ENCODE measurements at regions not wholly inside any gene's neighbourhood (a gene's known extent, or its start where the extent isn't known, plus 50 kb on each side); places are given as distances from the start of the nearest gene placed in this dataset.
"Not testable (repeated sequence)": the region's sequence is repeated elsewhere in the genome, so short reads cannot be mapped to it uniquely, and the experiment has no call there.

DNA sequence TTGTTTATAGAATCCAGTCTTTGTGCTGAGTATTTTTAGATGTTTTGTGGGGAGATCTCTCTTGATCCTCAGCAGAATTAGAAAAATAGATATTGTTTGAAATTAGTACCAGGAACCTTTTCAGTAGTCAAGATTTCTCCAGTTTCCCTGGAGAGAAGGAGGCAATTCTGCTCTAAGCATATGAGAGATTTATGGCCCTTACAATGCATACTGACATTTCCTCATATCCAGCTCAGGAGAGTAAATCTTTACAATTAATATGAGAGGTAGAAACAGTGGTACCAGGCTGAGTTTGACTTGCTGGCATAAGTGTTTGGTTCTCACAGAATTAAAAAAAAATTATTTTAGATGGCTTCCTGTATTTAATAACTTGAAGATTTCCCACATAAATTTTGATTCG is 239.1 kb upstream of the SGO1 start:
- no peak for DNase-seq (ENCODE audit: low read depth in 4 of 4, low spot score in 3 of 4)

DNA sequence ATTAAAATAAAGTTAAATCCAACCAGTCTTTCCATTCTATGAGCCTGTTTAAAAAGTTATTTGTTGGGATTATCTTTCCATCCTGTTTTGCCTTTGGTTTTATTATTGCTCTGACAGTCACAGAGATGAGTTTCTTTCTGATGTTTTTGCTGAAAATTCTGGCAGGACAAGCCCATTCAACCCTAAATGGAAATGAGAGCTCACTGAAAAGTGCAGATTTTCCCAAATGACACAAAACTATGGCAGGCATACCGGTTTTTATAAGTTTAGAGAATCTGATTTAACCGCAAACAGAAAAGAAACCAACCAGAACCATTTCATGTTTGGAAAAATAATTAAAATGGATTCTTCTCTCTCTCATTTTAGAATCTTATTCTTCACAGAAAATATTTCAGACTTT is 238.1 kb upstream of the SGO1 start:
- DNase-seq (ENCODE audit: low read depth in 4 of 4, low spot score in 3 of 4) = no peak

DNA sequence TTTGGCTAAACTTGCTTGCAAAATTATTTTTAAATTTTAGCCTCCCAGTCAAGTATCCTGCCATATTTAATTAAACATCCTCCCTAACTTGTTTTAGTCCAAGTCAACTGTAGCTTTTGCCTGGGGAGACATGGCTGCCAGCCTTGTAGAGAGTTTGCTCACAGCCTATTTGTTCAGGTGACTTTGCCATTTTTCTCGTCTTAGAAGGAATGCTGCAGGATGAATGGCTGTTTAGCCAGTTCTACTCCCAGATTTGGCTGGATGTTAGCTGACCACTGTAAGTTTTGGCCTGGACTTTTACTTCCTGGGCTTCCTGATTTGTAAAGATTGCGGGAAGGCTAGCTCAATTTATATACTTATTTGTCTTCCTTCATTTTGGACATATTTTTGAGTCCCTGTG is 236.4 kb upstream of the SGO1 start:
- DNase-seq (ENCODE audit: low read depth in 4 of 4, low spot score in 3 of 4) = no peak

DNA sequence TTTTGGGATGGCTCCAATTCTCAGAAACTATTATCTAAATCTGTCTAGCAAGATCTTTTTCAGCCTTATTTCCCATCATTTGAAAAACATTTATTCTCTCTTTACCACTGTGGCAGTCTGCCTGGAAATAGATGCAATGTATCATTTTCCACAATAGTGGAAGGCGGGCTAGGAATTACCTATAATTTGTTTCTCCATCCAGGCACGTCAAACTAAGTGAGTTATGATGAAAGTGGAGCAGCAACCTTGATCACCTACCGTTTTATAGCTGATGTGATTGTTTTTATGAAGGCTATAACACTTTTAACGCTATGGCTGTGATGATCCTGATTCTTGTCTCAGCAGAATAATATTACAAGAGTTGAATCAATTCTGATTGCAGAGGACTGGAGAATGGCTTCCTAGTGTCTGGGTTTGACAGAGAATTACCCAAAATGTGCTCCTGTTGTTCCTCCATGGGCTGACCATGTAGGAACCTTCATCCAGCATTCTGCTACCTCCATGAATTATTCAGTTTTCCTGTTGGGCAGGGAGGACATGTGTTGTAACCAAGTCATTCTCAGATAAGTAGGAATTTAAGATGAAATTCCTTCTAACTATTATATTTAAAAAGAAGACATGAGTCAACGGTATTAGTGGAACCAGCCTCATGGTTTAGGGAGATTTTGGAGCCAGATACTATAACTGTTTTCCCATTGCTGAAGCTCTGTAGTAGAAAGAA is 231.5 kb upstream of the SGO1 start:
- no peak for DNase-seq (ENCODE audit: low read depth in 4 of 4, low spot score in 3 of 4)

DNA sequence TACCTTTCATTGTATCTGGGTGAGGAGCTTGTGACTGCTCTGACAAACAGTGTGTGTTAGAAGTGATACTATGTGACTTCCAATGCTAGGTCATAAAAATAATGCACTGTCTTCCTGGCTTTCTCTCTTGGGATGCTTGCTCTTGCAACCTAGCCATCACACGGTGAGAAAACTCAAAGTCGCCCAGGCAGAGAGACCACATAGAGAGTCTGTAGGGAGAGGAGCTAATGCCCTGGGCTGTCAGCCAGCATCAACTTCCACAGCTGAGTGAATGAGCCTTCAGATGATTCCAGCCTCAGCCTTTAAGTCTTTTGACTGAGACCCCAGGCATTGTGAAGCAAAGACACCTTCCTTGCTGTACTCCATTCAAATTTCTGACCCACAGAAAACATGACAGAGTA is 220.6 kb upstream of the SGO1 start:
- DNase-seq (ENCODE audit: low read depth in 4 of 4, low spot score in 3 of 4) = no peak

DNA sequence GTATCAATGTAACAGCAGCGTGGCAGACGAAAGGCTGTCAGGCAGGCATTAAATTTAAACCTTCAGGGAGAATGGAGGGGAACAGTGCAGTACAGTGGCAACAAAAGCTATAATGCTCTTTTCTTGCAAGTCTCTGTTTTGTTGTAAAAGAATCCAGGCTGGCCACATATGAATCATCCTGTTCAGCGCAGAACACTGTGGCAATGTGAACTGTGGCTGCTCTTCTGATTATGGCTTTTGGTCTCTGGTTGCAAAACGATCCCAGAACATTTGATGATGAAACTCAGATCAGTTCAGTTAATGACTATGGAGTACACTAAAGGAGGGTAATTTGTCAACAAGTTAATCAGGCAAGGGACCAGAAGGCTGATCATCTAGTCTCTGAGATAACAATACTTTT is 219.7 kb upstream of the SGO1 start:
- no peak for DNase-seq (ENCODE audit: low read depth in 4 of 4, low spot score in 3 of 4)

DNA sequence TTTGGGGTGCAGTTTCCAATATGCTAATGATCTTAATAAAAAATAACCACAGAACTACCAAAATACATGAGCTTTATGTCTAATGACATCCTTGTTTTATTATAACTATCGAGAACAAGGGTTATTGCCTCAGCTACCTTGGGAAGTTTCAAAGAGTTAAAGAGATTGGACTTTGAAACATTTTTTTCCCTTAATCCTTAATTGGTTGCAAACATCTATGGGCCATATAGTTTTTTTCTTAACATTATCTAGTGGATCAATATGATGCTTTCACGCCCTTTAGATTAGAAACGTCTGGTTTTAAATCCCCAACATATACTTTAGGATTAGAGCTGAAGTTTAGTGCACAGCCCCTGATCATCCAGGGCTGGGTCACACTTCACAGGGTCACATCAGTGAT is 219.2 kb upstream of the SGO1 start:
- no peak for DNase-seq (ENCODE audit: low read depth in 4 of 4, low spot score in 3 of 4)

DNA sequence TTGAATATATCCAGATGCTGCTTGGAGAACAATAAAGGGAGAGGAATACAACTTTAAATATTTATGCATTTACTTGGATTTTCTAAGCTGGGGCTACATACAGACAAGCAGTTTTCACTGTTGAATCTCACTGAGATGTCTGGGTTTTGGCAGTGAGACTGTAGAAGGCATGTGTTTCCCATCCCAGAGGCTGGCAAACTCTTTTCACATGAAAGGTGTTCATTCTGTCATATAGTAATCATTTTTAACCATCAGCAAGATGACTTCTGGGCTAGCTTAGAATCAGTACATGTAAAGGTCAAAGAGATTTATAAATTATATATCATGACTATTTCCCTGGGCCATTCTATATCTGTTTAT is 218.7 kb upstream of the SGO1 start:
- no peak for DNase-seq (ENCODE audit: low read depth in 4 of 4, low spot score in 3 of 4)

DNA sequence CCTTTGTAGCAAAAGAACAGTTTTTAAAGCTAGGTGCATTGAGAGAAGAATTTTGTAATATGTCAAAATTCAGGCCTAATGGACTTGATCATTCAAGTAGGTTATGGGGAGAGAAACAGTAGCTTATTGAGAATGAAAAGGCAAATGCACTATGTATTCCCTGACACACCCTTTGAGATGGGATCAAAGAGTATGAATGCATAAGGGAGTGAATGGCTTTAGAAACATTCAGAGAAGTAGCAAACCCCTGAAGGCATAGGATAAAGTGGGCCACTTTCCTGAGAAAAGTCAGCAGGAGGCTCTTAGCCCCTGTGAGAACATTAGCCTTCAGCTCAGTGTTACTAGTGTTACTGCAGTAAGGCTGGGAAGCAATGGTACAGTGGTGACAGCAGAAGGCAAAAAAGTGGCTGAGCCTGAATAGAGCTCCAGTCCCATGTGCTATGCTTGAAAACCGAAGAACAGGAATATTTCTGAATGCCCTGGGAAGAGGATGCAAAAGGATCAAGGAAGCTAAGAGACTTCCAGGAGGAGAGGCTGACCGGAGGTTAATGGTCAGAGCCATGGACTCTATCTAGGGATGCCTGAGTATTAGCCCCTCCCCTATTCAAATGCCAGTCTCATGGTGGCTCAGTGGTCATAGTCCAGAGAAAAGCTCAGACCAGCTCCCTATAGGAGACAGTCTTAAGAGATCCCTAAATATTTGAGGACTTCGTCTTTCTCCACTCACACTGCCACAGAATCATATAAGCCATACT is 218.2 kb upstream of the SGO1 start:
- DNase-seq (ENCODE audit: low read depth in 4 of 4, low spot score in 3 of 4) = no peak

DNA sequence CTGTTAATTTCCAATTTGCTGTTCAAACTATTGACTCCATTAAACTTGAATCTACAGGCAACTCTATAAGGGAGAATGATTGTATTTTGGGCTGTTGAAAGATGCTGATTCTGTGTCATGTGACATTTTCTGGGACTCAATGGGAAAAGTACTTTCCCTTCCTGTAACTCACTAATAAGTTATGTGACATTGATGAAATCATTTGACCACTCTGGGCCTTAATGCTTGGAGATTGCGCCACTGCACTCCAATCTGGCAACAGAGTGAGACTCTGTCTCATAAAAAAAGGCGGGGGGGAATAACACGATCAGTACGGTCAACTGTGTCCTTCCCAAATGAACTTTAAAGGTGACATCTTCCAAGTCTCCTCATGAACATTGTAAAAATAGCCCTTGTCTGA is 215.2 kb upstream of the SGO1 start:
- no peak for DNase-seq (ENCODE audit: low read depth in 4 of 4, low spot score in 3 of 4)

DNA sequence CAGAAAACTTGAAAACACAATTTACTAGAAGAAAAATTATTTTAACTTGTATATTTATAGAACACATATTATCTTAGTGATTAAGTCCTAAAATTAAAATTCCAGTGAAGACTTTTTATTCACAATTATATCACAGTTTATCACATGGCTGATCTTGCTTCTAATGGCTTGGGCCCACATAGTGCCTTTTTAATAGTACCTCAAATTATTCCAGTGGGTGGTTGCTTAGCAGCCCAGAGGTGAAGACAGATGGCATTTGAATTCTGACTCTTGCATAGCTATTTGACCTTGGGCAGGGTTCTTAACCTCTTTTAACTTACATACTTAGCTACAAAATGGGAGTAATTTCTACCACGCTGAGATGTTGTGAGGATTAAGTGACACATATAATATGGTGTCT is 214.7 kb upstream of the SGO1 start:
- no peak for DNase-seq (ENCODE audit: low read depth in 4 of 4, low spot score in 3 of 4)

DNA sequence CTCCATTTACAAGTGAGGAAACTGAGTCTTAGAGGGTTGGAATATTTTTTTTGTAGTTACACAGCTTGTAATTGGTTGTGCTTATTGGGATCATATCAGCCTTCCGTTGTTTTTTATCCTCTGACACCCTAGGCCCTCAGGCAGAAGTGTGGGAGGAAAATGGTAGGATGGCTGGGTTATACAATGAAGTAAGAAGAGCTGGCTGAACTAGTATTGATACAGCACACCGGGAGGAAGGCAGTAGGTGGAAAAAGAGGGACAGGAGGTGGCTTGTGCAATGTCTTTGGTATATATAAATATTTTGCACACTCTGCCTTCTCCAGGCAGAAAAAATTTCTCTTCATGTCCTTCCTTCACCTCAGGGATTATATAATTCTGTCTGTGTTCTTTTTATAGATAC is 214.3 kb upstream of the SGO1 start:
- no peak for DNase-seq (ENCODE audit: low read depth in 4 of 4, low spot score in 3 of 4)

DNA sequence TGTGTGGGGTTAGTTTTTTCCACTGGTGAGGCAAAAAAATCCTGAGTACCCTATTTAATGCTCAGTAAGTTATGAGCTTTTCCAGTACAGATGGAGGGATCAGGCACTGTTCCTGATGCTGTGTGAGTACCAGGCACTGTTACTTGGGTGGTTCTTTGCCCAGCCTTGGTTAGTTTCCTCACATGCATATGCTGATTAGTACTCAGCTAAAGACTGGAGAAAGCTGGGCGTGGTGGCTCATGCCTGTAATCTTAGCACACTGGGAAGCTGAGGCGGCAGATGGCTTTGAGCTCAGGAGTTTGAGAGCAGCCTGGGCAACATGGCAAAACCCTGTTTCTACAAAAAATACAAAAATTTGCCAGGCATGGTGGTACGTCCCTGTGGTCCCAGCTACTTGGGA is 210.3 kb upstream of the SGO1 start:
- DNase-seq (ENCODE audit: low read depth in 4 of 4, low spot score in 3 of 4) = no peak

DNA sequence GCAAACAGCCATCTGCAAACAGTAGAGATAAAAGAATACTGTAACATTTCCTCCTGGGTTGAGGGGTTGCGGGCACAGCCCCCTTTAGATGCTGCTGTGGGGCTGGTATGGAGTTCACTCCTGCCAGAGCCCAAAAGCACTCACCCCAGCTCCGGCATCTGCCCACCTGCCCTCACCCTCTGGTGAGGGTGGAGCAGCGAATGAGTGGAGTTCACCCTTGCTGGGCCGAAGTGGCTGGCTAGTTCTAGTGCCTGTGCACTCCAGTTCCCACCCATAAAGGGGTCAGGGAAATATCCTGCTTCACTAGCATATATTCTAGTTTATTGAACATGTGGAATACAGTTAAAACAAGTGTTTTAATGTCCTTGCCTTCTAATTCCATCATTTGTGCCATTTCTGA is 209.7 kb upstream of the SGO1 start:
- DNase-seq (ENCODE audit: low read depth in 4 of 4, low spot score in 3 of 4) = no peak

DNA sequence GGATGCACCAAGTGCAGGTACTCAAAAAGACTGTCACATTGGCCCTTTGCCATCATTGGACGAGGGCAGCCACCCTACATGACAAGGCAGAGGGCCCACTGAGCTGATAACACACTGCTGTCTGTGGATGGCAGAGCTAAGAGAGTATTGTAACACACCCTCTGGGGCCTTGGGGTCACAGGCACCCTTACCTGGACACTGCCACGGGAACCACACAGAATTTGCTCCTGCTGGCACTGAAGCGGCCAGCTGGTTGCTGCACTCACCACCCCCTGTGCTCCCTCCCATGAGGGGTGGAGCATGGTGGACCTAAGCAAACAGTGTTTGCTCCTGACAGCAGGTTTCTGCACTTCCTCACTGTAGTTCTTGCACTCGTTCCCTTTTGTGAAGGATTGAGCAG is 208.2 kb upstream of the SGO1 start:
- no peak for DNase-seq (ENCODE audit: low read depth in 4 of 4, low spot score in 3 of 4)

DNA sequence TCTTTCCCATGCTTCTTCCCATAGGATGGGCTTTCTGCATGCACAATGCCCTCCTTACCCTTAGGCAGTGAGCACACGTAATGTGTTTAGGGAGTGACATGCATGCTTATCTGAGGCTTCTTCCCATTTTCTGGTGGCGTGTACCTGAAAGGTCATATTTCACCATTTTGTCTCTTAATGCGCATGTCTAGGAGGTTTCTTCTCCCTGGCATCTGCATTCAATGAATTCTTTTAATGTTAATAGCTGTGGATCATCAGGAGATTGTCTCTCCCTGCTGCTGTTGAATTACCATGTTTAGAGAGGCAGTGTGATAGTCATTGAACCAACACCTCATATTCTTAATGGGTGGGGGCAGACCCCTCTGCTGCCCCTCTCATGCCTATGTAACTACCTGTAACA is 205.6 kb upstream of the SGO1 start:
- DNase-seq (ENCODE audit: low read depth in 4 of 4, low spot score in 3 of 4) = no peak

DNA sequence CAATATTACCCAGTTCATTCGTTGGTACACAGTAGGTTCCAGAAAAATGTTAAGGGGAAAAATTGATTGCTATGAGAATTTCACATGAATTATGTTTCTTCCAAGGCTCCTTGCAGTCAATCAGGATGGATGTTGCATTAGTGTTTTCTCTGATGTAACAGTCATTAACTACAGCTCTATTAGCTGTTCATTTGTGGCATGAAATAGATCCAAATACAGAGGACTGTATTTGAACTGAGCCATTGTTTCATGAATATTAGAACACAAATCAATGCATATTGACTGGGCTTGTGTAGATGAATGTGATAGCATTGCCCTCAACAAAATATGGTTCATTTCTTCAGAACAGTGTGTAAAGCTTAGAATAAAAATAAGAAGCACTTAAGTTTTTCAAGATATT is 203.0 kb upstream of the SGO1 start:
- DNase-seq (ENCODE audit: low read depth in 4 of 4, low spot score in 3 of 4) = no peak

DNA sequence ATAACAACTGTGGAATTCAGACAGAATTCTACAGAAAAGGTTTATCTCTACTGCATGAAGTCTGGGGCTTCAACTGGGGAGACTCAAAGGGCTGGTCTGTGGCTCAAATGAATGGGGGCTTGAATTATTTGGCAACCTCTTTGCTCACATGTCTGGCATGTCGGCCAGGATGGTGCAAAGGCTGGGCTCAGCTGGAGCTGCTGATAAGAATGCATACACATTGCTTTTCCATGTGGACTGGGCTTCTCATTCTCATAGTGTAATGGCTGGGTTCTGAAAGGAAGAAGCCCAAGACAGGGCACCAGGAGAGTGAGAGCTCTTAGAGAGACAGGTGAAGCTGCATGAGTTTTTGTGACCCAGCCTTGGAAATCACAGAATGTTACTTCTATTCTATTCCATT is 194.3 kb upstream of the SGO1 start:
- no peak for DNase-seq (ENCODE audit: low read depth in 4 of 4, low spot score in 3 of 4)

DNA sequence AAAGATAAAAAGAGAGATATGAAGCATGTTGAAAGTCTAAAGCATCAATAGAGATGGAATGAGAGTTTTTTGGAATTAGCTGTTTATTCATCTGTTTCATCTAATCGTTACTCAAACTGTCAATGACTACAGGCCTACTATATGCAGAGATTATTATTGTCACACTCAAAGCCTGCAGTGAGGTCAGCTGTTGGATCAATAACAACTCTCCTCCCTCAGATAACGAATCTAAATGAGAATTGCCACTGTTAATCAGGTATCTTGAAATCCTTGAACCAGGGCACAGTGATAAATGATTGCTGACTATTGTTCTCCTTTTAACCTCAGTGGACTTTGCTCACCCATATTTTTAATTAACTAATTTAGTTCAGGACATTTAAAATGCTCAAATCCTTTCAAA is 192.3 kb upstream of the SGO1 start:
- DNase-seq (ENCODE audit: low read depth in 4 of 4, low spot score in 3 of 4) = no peak

DNA sequence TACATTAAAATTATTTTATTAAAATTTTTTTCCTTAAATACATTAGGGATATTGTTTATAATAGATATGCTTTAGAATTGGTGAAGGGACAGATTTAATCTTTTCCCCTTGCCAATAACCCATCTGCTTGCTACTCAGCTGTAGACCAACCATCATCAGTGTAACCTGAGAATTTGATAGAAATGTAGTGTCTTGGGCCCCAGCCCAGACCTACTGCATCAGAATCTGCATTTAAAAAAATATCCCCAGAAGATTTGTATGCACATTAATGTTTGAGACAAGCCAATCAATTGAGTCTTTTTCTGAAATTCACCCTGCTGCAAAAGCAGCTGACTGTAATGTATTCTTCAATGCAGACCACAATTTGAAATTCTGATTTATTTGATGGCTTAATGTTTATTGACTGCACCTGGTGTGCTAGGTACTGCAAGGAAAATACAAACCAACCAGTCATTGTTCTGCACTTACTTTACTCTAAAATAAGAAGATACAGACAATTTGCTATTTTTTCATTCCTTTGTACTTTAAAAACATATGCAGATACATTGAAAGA is 190.7 kb upstream of the SGO1 start:
- no peak for DNase-seq (ENCODE audit: low read depth in 4 of 4, low spot score in 3 of 4)

DNA sequence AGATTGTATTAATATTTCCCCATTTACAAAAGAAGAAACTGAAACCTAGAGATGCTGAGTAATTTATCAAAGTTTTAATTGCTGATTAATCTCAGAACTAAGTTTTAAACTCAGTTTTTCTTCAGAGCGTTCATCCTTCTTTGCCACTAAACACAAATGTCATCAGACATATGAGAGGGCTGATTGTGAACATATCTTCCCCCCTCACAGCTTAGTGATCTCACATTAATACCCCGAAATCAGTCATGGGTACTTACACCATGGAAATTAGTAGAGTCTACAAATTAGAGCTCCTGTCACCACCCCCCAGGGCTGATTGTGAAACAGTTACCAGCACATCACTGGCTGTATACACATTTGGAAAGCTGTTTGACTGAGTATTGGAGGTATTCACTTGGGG is 189.3 kb upstream of the SGO1 start:
- DNase-seq (ENCODE audit: low read depth in 4 of 4, low spot score in 3 of 4) = no peak

DNA sequence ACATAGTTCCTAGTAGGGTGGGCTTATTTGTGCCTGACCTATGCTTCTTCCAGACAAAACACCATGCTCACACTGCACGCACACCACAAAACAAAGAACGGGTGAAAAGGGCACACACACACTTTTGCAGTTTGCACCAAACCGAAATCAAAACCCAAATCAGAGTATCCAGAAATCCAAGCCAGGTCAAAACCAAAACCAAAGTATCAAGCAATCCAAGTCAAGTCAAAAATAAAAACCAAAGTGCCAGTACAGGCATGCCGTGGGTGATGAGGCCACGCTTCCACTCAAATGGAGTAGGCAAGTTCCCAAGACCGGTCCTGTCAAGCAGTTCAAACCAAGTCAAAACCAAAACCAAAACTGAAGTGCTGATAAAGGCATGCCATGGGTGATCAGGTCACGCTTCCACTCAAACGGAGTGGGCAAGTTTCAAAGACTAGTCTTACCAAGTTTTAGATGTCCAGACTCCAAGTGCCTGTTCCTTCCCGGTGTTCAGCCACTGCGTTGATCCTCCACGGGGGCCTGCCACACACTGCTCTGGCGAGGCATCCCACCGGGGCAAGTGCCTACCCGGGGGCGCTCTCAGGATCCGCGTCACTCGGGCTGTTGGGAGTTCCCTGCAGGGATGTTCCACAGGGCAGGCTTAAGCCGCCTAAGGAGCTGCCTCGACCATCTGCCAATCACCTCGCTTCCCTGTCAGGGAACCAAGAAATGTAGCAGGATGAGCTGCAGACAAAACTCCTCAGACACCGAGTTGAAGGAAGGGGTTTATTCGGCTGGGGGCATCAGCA is 184.5 kb upstream of the SGO1 start:
- DNase-seq (ENCODE audit: low read depth in 4 of 4, low spot score in 3 of 4) = not testable (repeated sequence)
